ENCODE measurements at regions not wholly inside any gene's neighbourhood (a gene's known extent, or its start where the extent isn't known, plus 50 kb on each side); places are given as distances from the start of the nearest gene placed in this dataset.

- Mint-ChIP-seq H3K27ac (no peak overlapping the region), H3K4me3 (no peak overlapping the region), H3K36me3 (ENCODE audit: low read depth) (no peaks in the 10 kb centered on the region), H3K4me1 (ENCODE audit: low read depth) (peaks cover 10% of the 10 kb centered on the region), H3K9me3 (no peaks in the 10 kb centered on the region), H3K27me3 (peaks cover 10% of the 10 kb centered on the region)
These were observed 236.6 kb upstream of the MYO3A start for GRCh38 chr10:25697412-25697811.

- no peak overlapping the region for H3K4me3 Mint-ChIP-seq
- no peak overlapping the region for H3K27ac Mint-ChIP-seq
- H3K4me1 Mint-ChIP-seq (ENCODE audit: low read depth): peaks cover 10% of the 10 kb centered on the region
- H3K27me3 Mint-ChIP-seq: peaks cover 10% of the 10 kb centered on the region
- H3K9me3 Mint-ChIP-seq: no peaks in the 10 kb centered on the region
- H3K36me3 Mint-ChIP-seq (ENCODE audit: low read depth): no peaks in the 10 kb centered on the region
These were observed 235.4 kb upstream of the MYO3A start for GRCh38 chr10:25698638-25699037.

GRCh38 chr10:25699631-25700030 lies 234.4 kb upstream of the MYO3A start:
- no peaks in the 10 kb centered on the region for H3K9me3 Mint-ChIP-seq
- H3K4me1 Mint-ChIP-seq (ENCODE audit: low read depth): peaks cover 9% of the 10 kb centered on the region
- H3K4me3 Mint-ChIP-seq: no peak overlapping the region
- H3K36me3 Mint-ChIP-seq (ENCODE audit: low read depth): no peaks in the 10 kb centered on the region
- peaks cover 10% of the 10 kb centered on the region for H3K27me3 Mint-ChIP-seq
- no peak overlapping the region for H3K27ac Mint-ChIP-seq

- no peaks in the 10 kb centered on the region for H3K36me3 Mint-ChIP-seq (ENCODE audit: low read depth)
- no peak overlapping the region for H3K27ac Mint-ChIP-seq
- H3K27me3 Mint-ChIP-seq: peaks cover 5% of the 10 kb centered on the region
- H3K4me3 Mint-ChIP-seq: no peak overlapping the region
- H3K4me1 Mint-ChIP-seq (ENCODE audit: low read depth): no peaks in the 10 kb centered on the region
- H3K9me3 Mint-ChIP-seq: no peaks in the 10 kb centered on the region
These were observed 232.4 kb upstream of the MYO3A start for GRCh38 chr10:25701652-25702051.

- H3K9me3 Mint-ChIP-seq: no peaks in the 10 kb centered on the region
These were observed 229.4 kb upstream of the MYO3A start for GRCh38 chr10:25704622-25705021.

GRCh38 chr10:25707572-25707971 lies 226.5 kb upstream of the MYO3A start:
- no peak overlapping the region for H3K4me3 Mint-ChIP-seq
- no peaks in the 10 kb centered on the region for H3K4me1 Mint-ChIP-seq (ENCODE audit: low read depth)
- no peaks in the 10 kb centered on the region for H3K36me3 Mint-ChIP-seq (ENCODE audit: low read depth)
- H3K27me3 Mint-ChIP-seq: peaks cover 15% of the 10 kb centered on the region
- H3K9me3 Mint-ChIP-seq: no peaks in the 10 kb centered on the region
- H3K27ac Mint-ChIP-seq: no peak overlapping the region

More at GRCh38 chr10:25704622-25705021, 229.4 kb upstream of the MYO3A start:
- Mint-ChIP-seq H3K27ac (no peak overlapping the region), H3K36me3 (ENCODE audit: low read depth) (no peaks in the 10 kb centered on the region), H3K4me3 (no peak overlapping the region), H3K4me1 (ENCODE audit: low read depth) (no peaks in the 10 kb centered on the region), H3K27me3 (peaks cover 12% of the 10 kb centered on the region)

- Mint-ChIP-seq H3K4me3 (no peak overlapping the region), H3K4me1 (ENCODE audit: low read depth) (no peaks in the 10 kb centered on the region), H3K27ac (no peak overlapping the region), H3K27me3 (peaks cover 15% of the 10 kb centered on the region), H3K9me3 (no peaks in the 10 kb centered on the region), H3K36me3 (ENCODE audit: low read depth) (no peaks in the 10 kb centered on the region)
These were observed 225.9 kb upstream of the MYO3A start for GRCh38 chr10:25707976-25708671.

GRCh38 chr10:25713894-25714240 lies 220.2 kb upstream of the MYO3A start:
- no peak overlapping the region for H3K4me3 Mint-ChIP-seq
- no peaks in the 10 kb centered on the region for H3K36me3 Mint-ChIP-seq (ENCODE audit: low read depth)
- no peak overlapping the region for H3K27ac Mint-ChIP-seq
- H3K27me3 Mint-ChIP-seq: peaks cover 18% of the 10 kb centered on the region
- no peaks in the 10 kb centered on the region for H3K9me3 Mint-ChIP-seq
- H3K4me1 Mint-ChIP-seq (ENCODE audit: low read depth): no peaks in the 10 kb centered on the region

GRCh38 chr10:25724241-25724640 lies 209.8 kb upstream of the MYO3A start:
- Mint-ChIP-seq H3K36me3 (ENCODE audit: low read depth) (no peaks in the 10 kb centered on the region), H3K4me1 (ENCODE audit: low read depth) (no peaks in the 10 kb centered on the region), H3K9me3 (no peaks in the 10 kb centered on the region), H3K27me3 (peaks cover 11% of the 10 kb centered on the region), H3K4me3 (no peak overlapping the region), H3K27ac (no peak overlapping the region)

- H3K27ac Mint-ChIP-seq: no peak overlapping the region
- no peaks in the 10 kb centered on the region for H3K9me3 Mint-ChIP-seq
- H3K4me1 Mint-ChIP-seq (ENCODE audit: low read depth): no peaks in the 10 kb centered on the region
- peaks cover 11% of the 10 kb centered on the region for H3K27me3 Mint-ChIP-seq
- H3K4me3 Mint-ChIP-seq: no peak overlapping the region
- H3K36me3 Mint-ChIP-seq (ENCODE audit: low read depth): no peaks in the 10 kb centered on the region
These were observed 207.9 kb upstream of the MYO3A start for GRCh38 chr10:25725917-25726716.

GRCh38 chr10:25738776-25739175 lies 195.3 kb upstream of the MYO3A start:
- no peaks in the 10 kb centered on the region for H3K36me3 Mint-ChIP-seq (ENCODE audit: low read depth)
- no peaks in the 10 kb centered on the region for H3K4me1 Mint-ChIP-seq (ENCODE audit: low read depth)
- H3K27ac Mint-ChIP-seq: no peak overlapping the region
- H3K4me3 Mint-ChIP-seq: no peak overlapping the region
- H3K27me3 Mint-ChIP-seq: peaks cover 23% of the 10 kb centered on the region
- H3K9me3 Mint-ChIP-seq: peaks cover 4% of the 10 kb centered on the region

GRCh38 chr10:25743832-25744231 lies 190.2 kb upstream of the MYO3A start:
- Mint-ChIP-seq H3K4me1 (ENCODE audit: low read depth) (no peaks in the 10 kb centered on the region), H3K36me3 (ENCODE audit: low read depth) (no peaks in the 10 kb centered on the region), H3K27ac (no peak overlapping the region), H3K4me3 (no peak overlapping the region), H3K27me3 (peaks cover 7% of the 10 kb centered on the region), H3K9me3 (no peaks in the 10 kb centered on the region)

- Mint-ChIP-seq H3K36me3 (ENCODE audit: low read depth) (no peaks in the 10 kb centered on the region), H3K4me3 (no peak overlapping the region), H3K27ac (no peak overlapping the region), H3K9me3 (no peaks in the 10 kb centered on the region), H3K4me1 (ENCODE audit: low read depth) (no peaks in the 10 kb centered on the region), H3K27me3 (peaks cover 6% of the 10 kb centered on the region)
These were observed 189.5 kb upstream of the MYO3A start for GRCh38 chr10:25744574-25744973.

GRCh38 chr10:25745976-25746375 lies 188.1 kb upstream of the MYO3A start:
- H3K27ac Mint-ChIP-seq: no peak overlapping the region
- H3K27me3 Mint-ChIP-seq: no peaks in the 10 kb centered on the region
- H3K36me3 Mint-ChIP-seq (ENCODE audit: low read depth): no peaks in the 10 kb centered on the region
- H3K4me3 Mint-ChIP-seq: no peak overlapping the region
- no peaks in the 10 kb centered on the region for H3K4me1 Mint-ChIP-seq (ENCODE audit: low read depth)
- H3K9me3 Mint-ChIP-seq: no peaks in the 10 kb centered on the region

GRCh38 chr10:25747084-25747483 lies 186.9 kb upstream of the MYO3A start:
- Mint-ChIP-seq H3K27me3 (no peaks in the 10 kb centered on the region), H3K36me3 (ENCODE audit: low read depth) (no peaks in the 10 kb centered on the region), H3K4me3 (no peak overlapping the region), H3K27ac (no peak overlapping the region), H3K9me3 (no peaks in the 10 kb centered on the region), H3K4me1 (ENCODE audit: low read depth) (no peaks in the 10 kb centered on the region)

GRCh38 chr10:25748509-25748908 lies 185.5 kb upstream of the MYO3A start:
- Mint-ChIP-seq H3K36me3 (ENCODE audit: low read depth) (no peaks in the 10 kb centered on the region), H3K9me3 (no peaks in the 10 kb centered on the region), H3K4me1 (ENCODE audit: low read depth) (no peaks in the 10 kb centered on the region), H3K27me3 (no peaks in the 10 kb centered on the region), H3K4me3 (no peak overlapping the region), H3K27ac (no peak overlapping the region)

All from stimulated activated naive CD8-positive, alpha-beta T cell treated with anti-CD3 and anti-CD28 coated beads, Interleukin-15, Interleukin-2, amounts not matched to agents 100 ng/mL and 50 ng/mL, for 24 hours (primary cell).